ENCODE measurements at regions not wholly inside any gene's neighbourhood (a gene's known extent, or its start where the extent isn't known, plus 50 kb on each side); places are given as distances from the start of the nearest gene placed in this dataset.

- DNase-seq (ENCODE audit: low spot score): no peak
Measured at GRCh38 chr18:6465281-6465680, 50.6 kb upstream of the L3MBTL4 start.

GRCh38 chr18:6476190-6476589 is 61.5 kb upstream of the L3MBTL4 start:
- no peak for DNase-seq (ENCODE audit: low spot score)

- no peak for DNase-seq (ENCODE audit: low spot score)
Measured at GRCh38 chr18:6476880-6477279, 62.2 kb upstream of the L3MBTL4 start.

GRCh38 chr18:6478121-6478520 is 63.4 kb upstream of the L3MBTL4 start:
- no peak for DNase-seq (ENCODE audit: low spot score)

GRCh38 chr18:6479699-6480098 is 65.0 kb upstream of the L3MBTL4 start:
- no peak for DNase-seq (ENCODE audit: low spot score)

- DNase-seq (ENCODE audit: low spot score): peak; percentile 3
Measured at GRCh38 chr18:6482198-6482977, 67.7 kb upstream of the L3MBTL4 start.

GRCh38 chr18:6484659-6485058 is 69.9 kb upstream of the L3MBTL4 start:
- DNase-seq (ENCODE audit: low spot score): no peak

GRCh38 chr18:6486313-6486712 is 71.6 kb upstream of the L3MBTL4 start:
- DNase-seq (ENCODE audit: low spot score): no peak

GRCh38 chr18:6486764-6487426 is 72.2 kb upstream of the L3MBTL4 start:
- DNase-seq (ENCODE audit: low spot score): no peak

GRCh38 chr18:6487968-6488367 is 73.3 kb upstream of the L3MBTL4 start:
- DNase-seq (ENCODE audit: low spot score): no peak

- no peak for DNase-seq (ENCODE audit: low spot score)
Measured at GRCh38 chr18:6488956-6489355, 74.2 kb upstream of the L3MBTL4 start.

- no peak for DNase-seq (ENCODE audit: low spot score)
Measured at GRCh38 chr18:6489977-6490376, 75.3 kb upstream of the L3MBTL4 start.

- no peak for DNase-seq (ENCODE audit: low spot score)
Measured at GRCh38 chr18:6493194-6493593, 78.5 kb upstream of the L3MBTL4 start.

GRCh38 chr18:6495536-6495935 is 80.8 kb upstream of the L3MBTL4 start:
- DNase-seq (ENCODE audit: low spot score): no peak

GRCh38 chr18:6497543-6497942 is 82.8 kb upstream of the L3MBTL4 start:
- DNase-seq (ENCODE audit: low spot score): no peak

- DNase-seq (ENCODE audit: low spot score): no peak
Measured at GRCh38 chr18:6498289-6498856, 83.7 kb upstream of the L3MBTL4 start.

- no peak for DNase-seq (ENCODE audit: low spot score)
Measured at GRCh38 chr18:6504605-6505497, 90.1 kb upstream of the L3MBTL4 start.

- no peak for DNase-seq (ENCODE audit: low spot score)
Measured at GRCh38 chr18:6505498-6505875, 90.8 kb upstream of the L3MBTL4 start.

- DNase-seq (ENCODE audit: low spot score): no peak
Measured at GRCh38 chr18:6509417-6509816, 94.7 kb upstream of the L3MBTL4 start.

- DNase-seq (ENCODE audit: low spot score): no peak
Measured at GRCh38 chr18:6509832-6510231, 95.1 kb upstream of the L3MBTL4 start.

- DNase-seq (ENCODE audit: low spot score): no peak
Measured at GRCh38 chr18:6520901-6521300, 106.2 kb upstream of the L3MBTL4 start.

GRCh38 chr18:6521803-6522418 is 107.2 kb upstream of the L3MBTL4 start:
- no peak for DNase-seq (ENCODE audit: low spot score)
